Nephron (organoid): ENCODE measurements at regions not wholly inside any gene's neighbourhood (a gene's known extent, or its start where the extent isn't known, plus 50 kb on each side); places are given as distances from the start of the nearest gene placed in this dataset.

Experiments used
- H3K27ac Mint-ChIP-seq, 3 experiments: 2 replicates each; pipeline ENCODE4 v1.8.0; 2020; ENCODE audit warnings: mixed read lengths in 3 of 3, mild to moderate bottlenecking in 2 of 3, moderate library complexity in 1 of 3
- H3K27me3 Mint-ChIP-seq: 2 replicates; pipeline ENCODE4 v1.8.0; 2021; ENCODE audit warnings: low read depth, mild to moderate bottlenecking, moderate library complexity, mixed read lengths
- H3K36me3 Mint-ChIP-seq: 2 replicates; pipeline ENCODE4 v1.8.0; 2020; ENCODE audit warnings: low read depth, mixed read lengths
- H3K4me1 Mint-ChIP-seq: 2 replicates; pipeline ENCODE4 v1.8.0; 2020; ENCODE audit warnings: mixed read lengths
- H3K4me3 Mint-ChIP-seq, 3 experiments: 2 replicates each; pipeline ENCODE4 v1.8.0; 2020; ENCODE audit warnings: mild to moderate bottlenecking in 3 of 3, mixed read lengths in 3 of 3, moderate library complexity in 2 of 3
- H3K9me3 Mint-ChIP-seq: 2 replicates; pipeline ENCODE4 v1.8.0; 2020; ENCODE audit warnings: mixed read lengths
- CTCF ChIP-seq, 3 experiments: fragments of 200-600 bp; sonication (generic); IDR thresholded peaks; one replicate each; pipeline ENCODE4 v1.5.0; 2021; ENCODE audit warnings: antibody characterized with exemption in 3 of 3; ENCODE audit not compliant: unreplicated experiment in 3 of 3

- no peak for TF ChIP-seq CTCF (IDR thresholded peaks at IDR 0.05; ENCODE audit: unreplicated experiment in 3 of 3)
- H3K9me3 Mint-ChIP-seq = peaks cover 2% of the 10 kb centered on the region
- H3K4me3 Mint-ChIP-seq = no peak overlapping the region
- H3K36me3 Mint-ChIP-seq = no peaks in the 10 kb centered on the region
- H3K4me1 Mint-ChIP-seq = peaks cover 17% of the 10 kb centered on the region
- H3K27me3 Mint-ChIP-seq = no peaks in the 10 kb centered on the region
- peak overlapping the region in 1 of 3 experiments; percentile 53 for H3K27ac Mint-ChIP-seq
These were observed 146.3 kb downstream of the GALR1 start for GRCh38 chr18:77395953-77396352.

- peaks cover 2% of the 10 kb centered on the region for H3K9me3 Mint-ChIP-seq
- no peak overlapping the region for H3K4me3 Mint-ChIP-seq
These were observed 147.4 kb downstream of the GALR1 start for GRCh38 chr18:77397056-77397455.

GRCh38 chr18:77397617-77398016, 148.0 kb downstream of the GALR1 start:
- Mint-ChIP-seq H3K9me3 (no peaks in the 10 kb centered on the region), H3K27me3 (no peaks in the 10 kb centered on the region), H3K4me3 (no peak overlapping the region), H3K4me1 (peaks cover 17% of the 10 kb centered on the region), H3K36me3 (no peaks in the 10 kb centered on the region), H3K27ac (peak overlapping the region; percentile 57 to 87 (median 65))
- TF ChIP-seq CTCF (IDR thresholded peaks at IDR 0.05; ENCODE audit: unreplicated experiment in 3 of 3) = no peak

More at GRCh38 chr18:77397056-77397455, 147.4 kb downstream of the GALR1 start:
- no peaks in the 10 kb centered on the region for H3K36me3 Mint-ChIP-seq
- H3K27ac Mint-ChIP-seq = peak overlapping the region; percentile 57 to 87 (median 65)
- TF ChIP-seq CTCF (IDR thresholded peaks at IDR 0.05; ENCODE audit: unreplicated experiment in 3 of 3) = no peak
- peaks cover 17% of the 10 kb centered on the region for H3K4me1 Mint-ChIP-seq
- H3K27me3 Mint-ChIP-seq = no peaks in the 10 kb centered on the region

- peaks cover 12% of the 10 kb centered on the region for H3K4me1 Mint-ChIP-seq
These were observed 150.9 kb downstream of the GALR1 start for GRCh38 chr18:77400561-77400960.

GRCh38 chr18:77401173-77401572, 151.5 kb downstream of the GALR1 start:
- Mint-ChIP-seq H3K27ac (no peak overlapping the region), H3K36me3 (no peaks in the 10 kb centered on the region), H3K9me3 (no peaks in the 10 kb centered on the region), H3K4me3 (no peak overlapping the region), H3K27me3 (no peaks in the 10 kb centered on the region), H3K4me1 (peaks cover 7% of the 10 kb centered on the region)
- no peak for TF ChIP-seq CTCF (IDR thresholded peaks at IDR 0.05; ENCODE audit: unreplicated experiment in 3 of 3)

More at GRCh38 chr18:77400561-77400960, 150.9 kb downstream of the GALR1 start:
- Mint-ChIP-seq H3K4me3 (no peak overlapping the region), H3K27ac (no peak overlapping the region), H3K9me3 (no peaks in the 10 kb centered on the region), H3K27me3 (no peaks in the 10 kb centered on the region), H3K36me3 (no peaks in the 10 kb centered on the region)
- no peak for TF ChIP-seq CTCF (IDR thresholded peaks at IDR 0.05; ENCODE audit: unreplicated experiment in 3 of 3)

- H3K36me3 Mint-ChIP-seq = no peaks in the 10 kb centered on the region
- H3K9me3 Mint-ChIP-seq = no peaks in the 10 kb centered on the region
- H3K4me1 Mint-ChIP-seq = no peaks in the 10 kb centered on the region
These were observed 154.4 kb downstream of the GALR1 start for GRCh38 chr18:77403969-77404535.

More at GRCh38 chr18:77403969-77404535, 154.4 kb downstream of the GALR1 start:
- H3K4me3 Mint-ChIP-seq = no peak overlapping the region
- no peaks in the 10 kb centered on the region for H3K27me3 Mint-ChIP-seq
- no peak for TF ChIP-seq CTCF (IDR thresholded peaks at IDR 0.05; ENCODE audit: unreplicated experiment in 3 of 3)
- H3K27ac Mint-ChIP-seq = no peak overlapping the region
